ENCODE measurements at regions not wholly inside any gene's neighbourhood (a gene's known extent, or its start where the extent isn't known, plus 50 kb on each side); places are given as distances from the start of the nearest gene placed in this dataset.

DNA sequence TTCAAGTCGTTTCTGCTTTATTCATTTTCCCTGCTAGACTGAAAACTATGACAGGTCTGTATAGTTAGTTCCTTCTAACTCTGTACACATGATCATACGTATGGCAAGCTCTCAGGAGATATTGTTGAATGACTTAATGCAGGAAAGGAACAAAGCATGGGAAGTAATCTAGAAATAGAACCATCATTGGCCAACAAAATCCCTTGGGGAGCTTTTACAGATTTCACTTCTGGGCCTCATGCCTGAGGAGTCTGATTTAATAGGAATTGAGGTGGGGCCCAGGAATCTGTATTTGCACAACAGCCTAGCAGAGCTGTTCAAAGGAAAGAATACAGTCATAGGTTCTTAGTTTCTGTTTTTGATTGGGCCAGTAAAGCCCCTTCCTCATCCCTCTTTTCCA is 229.2 kb downstream of the MAP2K6 start:
- TF ChIP-seq EP300 (conservative IDR thresholded peaks at IDR 0.05; ENCODE audit: poor library complexity, severe bottlenecking) (no peak), POLR2AphosphoS5 (IDR thresholded peaks at IDR 0.05) (no peak), EZH2 (IDR thresholded peaks at IDR 0.05; ENCODE audit: borderline replicate concordance, insufficient read depth, low read length, poor library complexity, severe bottlenecking) (no peak), RAD21 (conservative IDR thresholded peaks at IDR 0.05) (no peak), TAF1 (IDR thresholded peaks at IDR 0.05; ENCODE audit: low read depth) (no peak)
- TF ChIP-seq, protein P1, sequence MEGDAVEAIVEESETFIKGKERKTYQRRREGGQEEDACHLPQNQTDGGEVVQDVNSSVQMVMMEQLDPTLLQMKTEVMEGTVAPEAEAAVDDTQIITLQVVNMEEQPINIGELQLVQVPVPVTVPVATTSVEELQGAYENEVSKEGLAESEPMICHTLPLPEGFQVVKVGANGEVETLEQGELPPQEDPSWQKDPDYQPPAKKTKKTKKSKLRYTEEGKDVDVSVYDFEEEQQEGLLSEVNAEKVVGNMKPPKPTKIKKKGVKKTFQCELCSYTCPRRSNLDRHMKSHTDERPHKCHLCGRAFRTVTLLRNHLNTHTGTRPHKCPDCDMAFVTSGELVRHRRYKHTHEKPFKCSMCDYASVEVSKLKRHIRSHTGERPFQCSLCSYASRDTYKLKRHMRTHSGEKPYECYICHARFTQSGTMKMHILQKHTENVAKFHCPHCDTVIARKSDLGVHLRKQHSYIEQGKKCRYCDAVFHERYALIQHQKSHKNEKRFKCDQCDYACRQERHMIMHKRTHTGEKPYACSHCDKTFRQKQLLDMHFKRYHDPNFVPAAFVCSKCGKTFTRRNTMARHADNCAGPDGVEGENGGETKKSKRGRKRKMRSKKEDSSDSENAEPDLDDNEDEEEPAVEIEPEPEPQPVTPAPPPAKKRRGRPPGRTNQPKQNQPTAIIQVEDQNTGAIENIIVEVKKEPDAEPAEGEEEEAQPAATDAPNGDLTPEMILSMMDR (IDR thresholded peaks at IDR 0.05; ENCODE audit: poor library complexity, severe bottlenecking): no peak
- TF ChIP-seq, protein P2, sequence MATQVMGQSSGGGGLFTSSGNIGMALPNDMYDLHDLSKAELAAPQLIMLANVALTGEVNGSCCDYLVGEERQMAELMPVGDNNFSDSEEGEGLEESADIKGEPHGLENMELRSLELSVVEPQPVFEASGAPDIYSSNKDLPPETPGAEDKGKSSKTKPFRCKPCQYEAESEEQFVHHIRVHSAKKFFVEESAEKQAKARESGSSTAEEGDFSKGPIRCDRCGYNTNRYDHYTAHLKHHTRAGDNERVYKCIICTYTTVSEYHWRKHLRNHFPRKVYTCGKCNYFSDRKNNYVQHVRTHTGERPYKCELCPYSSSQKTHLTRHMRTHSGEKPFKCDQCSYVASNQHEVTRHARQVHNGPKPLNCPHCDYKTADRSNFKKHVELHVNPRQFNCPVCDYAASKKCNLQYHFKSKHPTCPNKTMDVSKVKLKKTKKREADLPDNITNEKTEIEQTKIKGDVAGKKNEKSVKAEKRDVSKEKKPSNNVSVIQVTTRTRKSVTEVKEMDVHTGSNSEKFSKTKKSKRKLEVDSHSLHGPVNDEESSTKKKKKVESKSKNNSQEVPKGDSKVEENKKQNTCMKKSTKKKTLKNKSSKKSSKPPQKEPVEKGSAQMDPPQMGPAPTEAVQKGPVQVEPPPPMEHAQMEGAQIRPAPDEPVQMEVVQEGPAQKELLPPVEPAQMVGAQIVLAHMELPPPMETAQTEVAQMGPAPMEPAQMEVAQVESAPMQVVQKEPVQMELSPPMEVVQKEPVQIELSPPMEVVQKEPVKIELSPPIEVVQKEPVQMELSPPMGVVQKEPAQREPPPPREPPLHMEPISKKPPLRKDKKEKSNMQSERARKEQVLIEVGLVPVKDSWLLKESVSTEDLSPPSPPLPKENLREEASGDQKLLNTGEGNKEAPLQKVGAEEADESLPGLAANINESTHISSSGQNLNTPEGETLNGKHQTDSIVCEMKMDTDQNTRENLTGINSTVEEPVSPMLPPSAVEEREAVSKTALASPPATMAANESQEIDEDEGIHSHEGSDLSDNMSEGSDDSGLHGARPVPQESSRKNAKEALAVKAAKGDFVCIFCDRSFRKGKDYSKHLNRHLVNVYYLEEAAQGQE (IDR thresholded peaks at IDR 0.05; ENCODE audit: borderline replicate concordance): no peak
